HG03571 (cell line): ENCODE measurements at regions not wholly inside any gene's neighbourhood (a gene's known extent, or its start where the extent isn't known, plus 50 kb on each side); places are given as distances from the start of the nearest gene placed in this dataset.
"Not testable (repeated sequence)": the region's sequence is repeated elsewhere in the genome, so short reads cannot be mapped to it uniquely, and the experiment has no call there.

Experiments used
- ATAC-seq: cut with Tn5 transposase; IDR thresholded peaks from one replicate; pipeline ENCODE4 v1.9.1; 2021; ENCODE audit not compliant: unreplicated experiment

DNA sequence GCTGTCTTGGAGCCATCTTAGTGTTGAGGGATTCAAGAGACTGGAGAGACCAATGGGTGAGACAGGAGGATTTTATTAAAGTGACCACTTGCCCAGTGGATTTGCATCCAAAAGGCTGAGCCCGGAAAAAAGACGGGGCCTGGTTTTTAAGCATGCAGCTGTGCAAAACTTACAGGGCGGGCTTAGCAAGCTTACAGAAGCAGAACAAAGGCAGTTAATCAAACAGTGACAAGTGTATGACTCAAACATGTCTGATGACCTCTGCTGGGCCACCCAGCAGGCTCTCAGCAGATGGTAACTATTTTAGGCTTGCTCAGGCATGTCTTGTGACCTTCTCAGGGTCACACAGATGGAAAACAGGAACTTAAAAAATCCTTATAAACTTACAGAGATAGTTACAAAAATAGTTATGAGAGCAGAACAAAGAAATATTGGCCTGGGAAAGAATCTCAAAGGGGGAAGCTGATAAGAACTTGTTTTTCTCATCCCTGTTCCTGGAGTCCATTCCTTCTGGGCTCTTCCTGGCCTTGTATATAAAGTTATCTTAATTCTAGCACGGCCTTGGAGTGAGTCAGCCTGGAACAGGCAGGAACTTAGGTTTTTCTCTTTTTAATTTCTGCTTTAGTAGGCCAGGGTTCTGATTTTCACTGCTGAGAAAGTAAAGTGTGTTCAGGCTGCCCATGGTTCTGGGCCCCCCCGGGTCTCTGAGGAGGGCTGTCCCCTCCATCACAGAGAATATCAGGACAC is 141.3 kb downstream of the CCDC74A start:
- not testable (repeated sequence) for ATAC-seq

DNA sequence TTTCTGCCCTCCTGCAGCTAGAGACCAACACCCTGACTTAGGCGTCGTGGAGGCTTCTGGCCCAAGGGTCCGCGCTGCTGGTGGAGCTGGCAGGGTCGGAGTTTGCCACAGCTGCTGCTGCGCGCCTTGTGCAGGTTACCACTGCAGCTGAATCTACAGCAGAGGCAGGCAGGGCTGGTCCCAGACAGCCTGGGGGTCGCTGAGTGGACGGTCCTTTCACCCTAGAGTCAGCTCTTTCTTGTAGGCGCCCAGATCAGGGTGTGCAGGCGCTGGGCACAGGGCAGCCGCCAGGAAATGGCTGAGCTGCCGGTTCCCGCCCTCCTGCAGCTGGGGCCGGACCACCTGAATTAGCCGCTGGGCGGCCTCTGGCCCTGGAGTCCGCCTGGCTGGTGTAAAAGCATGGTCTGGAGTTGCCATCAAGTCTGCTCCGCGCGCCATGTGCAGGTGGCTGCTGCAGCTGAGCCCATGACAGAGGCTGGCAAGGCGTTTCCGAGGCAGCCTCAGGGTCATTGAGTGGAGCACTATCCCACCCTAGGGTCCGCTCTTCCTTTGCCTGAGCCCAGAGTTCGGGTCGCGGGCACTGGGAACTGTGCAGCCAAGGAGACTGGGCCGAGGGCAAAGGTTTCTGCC is 144.3 kb downstream of the CCDC74A start:
- ATAC-seq, result not testable (repeated sequence)

DNA sequence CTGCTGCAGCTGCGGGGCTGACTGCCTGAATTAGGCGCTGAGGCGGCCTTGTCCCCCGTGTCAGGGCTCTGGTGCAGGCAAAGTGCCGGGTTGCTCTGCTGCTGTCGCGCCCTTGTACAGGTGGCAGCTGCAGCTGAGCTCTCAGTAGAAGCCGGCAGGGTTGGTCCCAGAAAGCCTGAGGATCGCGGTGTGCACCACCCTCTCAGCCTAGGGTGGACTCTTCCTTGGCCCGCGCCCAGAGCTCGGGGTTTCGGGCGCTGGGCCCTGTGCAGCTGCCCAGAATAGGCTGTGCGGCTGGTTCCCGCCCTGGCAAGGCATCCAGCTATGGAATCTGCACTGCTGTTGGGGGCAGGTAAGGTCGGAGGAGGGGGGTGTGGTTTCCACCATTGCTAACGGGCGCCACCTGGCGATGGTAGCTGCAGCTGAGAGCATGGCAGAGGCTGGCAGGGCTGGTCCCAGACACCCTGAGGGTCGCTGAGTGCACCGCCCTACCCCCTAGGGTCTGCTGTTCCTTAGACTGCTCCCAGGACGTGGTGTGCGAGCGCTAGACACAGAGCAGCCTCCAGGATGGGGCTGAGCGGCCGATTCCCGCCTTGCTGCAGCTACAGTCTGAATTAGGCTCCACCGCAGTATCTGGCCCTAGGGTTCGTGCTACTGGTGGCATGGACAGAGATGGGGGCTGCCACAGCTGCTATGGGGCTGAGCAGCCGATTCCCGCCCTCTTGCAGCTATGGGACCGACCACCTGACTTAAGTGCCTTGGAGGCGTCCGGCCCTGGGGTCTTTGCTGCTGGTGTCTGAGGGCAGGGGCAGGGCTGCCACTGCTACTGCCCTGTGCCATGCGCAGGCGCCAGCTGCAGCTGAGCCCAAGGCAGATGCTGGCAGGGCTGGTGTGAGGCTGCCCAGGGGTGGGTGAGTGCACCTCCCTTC is 145.0 kb downstream of the CCDC74A start:
- ATAC-seq, result peak; percentile 82

DNA sequence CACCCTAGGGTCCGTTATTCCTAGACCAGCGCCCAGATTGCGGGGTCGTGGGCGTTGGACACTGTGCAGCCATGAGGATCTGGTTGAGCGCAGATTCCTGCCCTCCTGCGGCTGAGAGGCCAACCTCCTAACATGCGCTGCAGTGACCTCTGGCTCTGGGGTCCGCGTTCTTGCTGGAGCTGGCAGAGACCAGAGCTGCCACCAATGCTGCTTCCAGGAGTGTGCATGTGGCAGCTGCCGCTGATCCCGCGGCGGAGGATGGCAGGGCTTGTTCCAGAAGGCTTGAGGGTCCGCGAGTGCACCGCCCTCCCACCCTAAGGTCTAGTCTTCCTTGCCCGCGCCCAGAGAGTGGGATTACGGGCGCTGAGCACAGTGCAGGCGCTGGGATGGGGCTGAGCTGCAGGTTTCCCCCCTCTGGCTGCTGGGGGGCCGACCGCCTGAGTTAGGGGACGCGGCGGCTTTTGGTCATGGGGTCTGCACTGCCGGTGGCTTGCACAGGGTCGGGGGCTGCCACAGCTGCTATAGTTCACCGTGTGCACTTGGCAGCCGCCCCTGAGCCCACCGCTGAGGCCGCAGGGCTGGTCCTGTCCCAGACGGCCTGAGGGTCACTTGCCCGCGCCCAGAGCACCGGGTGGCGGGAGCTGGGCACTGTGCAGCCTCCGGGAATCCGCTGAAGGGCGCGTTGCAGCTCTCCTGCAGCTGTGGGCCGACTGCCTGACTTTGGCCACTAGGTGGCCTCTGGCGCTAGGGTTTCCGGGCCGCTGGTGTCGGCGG is 145.9 kb downstream of the CCDC74A start:
- ATAC-seq, result peak; percentile 94

DNA sequence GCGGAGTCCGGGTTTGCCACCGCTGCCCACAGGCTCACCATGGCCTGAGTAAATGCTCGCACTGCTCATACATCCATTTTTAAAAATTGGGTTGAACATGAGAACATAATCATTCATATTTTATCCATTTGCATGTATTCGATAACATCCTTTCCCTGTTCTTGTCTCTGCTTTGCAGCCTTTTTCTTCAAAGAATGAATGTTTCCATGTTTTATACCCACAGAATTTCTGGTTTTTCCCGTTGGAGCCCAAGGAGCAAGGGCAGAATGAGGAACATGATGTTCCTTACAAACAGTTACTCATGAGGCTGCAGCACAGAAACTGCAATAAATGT is 146.5 kb downstream of the CCDC74A start:
- no peak for ATAC-seq

DNA sequence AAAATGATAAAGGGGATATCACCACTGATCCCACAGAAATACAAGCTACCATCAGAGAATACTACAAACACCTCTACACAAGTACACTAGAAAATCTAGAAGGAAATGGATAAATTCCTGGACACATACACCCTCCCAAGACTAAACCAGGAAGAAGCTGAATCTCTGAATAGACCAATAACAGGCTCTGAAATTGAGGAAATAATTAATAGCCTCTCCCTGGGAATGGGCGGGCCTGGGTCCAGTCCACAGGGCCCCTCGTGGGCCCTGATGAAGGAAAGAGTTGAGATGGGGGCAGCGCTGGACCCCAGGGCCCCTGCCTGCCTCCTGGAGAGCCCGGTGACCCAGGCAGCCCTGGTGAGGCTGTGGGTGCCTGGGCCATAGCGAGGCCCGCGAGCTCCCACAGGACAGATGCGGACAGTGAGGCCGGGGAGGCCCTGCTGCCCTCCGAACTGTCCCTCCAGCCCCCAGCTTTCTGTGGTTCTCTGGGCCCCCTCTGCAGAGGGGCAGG is 154.0 kb downstream of the CCDC74A start:
- ATAC-seq, result peak; percentile 22

DNA sequence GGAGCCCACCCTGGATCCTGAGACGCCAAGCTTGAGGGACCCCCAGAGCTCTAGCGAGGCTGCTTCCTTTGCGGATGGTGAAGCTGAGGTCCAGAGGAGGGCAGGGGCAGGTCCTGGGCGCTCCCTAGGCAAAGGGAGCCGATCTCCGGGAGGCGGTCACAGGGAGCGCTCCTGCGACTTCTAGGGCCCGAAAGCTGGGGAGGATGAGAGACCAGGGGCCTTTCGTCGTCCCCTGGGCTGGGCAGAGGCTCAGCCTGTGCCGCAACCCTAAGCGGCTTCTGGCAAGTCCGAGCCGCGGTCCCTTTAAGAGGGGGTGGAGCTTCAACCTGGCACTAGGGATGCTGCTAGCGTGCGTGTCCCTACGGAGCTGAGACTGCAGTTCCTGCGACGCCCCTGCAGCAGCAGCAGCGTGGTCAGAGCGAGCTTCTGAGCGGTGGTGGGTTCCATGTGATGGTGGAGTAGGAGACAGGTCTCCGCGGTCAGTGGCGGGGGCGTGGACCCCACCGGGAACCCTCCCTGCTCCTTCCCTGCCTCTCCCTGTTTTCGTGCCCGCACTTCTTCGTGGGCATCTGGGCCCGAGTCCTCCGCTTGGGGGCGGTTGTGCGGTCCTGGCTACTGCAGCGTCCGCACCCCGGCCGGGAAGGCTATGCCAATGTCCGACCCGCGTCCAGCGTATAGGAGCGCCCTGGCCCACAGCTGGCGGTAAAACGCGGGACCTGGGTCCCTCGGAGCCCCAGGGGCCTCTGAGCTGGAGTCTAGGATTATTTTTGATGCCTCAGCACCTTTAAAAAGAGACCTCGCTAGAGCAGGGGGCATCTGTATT is 154.6 kb downstream of the CCDC74A start:
- peak; percentile 100 for ATAC-seq

DNA sequence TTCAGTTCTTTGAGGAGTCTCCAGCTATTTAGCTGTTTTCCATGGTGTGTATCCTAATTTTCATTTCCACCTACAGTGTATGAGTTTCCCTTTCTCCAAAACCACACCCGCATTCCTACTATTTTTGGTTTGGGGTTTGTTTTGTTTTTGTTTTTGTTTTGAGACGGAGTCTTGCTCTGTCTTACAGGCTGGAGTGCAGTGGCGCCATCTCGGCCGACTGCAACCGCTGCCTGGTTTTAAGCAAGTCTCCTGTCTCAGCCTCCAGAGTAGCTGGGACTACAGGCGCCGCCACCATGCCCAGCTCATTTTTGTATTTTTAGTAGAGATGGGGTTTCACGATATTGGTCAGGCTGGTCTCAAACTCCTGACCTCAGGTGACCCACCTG is 155.2 kb downstream of the CCDC74A start:
- not testable (repeated sequence) for ATAC-seq

DNA sequence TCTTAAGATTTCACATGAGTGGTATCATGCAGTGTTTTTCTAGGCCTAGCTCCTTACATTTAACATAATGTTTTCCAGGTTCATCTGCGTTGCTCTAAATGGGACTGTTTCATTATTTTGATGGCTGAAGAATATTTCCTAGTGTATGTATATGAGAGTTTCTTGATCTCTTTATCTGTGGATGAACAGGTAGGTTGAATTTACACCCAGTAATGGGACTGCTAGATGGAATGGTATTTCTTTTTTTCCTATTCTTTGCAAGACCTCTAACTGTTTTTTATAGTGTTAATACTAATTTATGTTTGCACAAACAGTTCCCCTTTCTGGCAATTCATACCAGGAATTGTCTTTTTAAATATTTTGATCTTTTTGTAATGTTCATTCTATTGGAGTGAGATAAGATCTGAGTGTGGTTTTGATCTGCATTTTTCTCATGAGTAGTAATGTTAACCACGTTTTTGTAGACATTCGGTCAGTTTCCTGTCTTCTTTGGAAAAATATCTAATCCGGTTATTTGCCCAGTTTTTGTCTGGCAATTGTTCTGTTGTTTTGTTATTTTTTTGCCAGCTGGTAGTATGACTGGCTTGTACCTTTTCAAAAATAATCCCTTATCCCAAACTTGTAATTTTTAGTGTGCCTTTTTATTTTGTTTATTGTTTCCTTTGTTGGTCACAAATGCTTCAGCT is 157.1 kb downstream of the CCDC74A start:
- not testable (repeated sequence) for ATAC-seq

DNA sequence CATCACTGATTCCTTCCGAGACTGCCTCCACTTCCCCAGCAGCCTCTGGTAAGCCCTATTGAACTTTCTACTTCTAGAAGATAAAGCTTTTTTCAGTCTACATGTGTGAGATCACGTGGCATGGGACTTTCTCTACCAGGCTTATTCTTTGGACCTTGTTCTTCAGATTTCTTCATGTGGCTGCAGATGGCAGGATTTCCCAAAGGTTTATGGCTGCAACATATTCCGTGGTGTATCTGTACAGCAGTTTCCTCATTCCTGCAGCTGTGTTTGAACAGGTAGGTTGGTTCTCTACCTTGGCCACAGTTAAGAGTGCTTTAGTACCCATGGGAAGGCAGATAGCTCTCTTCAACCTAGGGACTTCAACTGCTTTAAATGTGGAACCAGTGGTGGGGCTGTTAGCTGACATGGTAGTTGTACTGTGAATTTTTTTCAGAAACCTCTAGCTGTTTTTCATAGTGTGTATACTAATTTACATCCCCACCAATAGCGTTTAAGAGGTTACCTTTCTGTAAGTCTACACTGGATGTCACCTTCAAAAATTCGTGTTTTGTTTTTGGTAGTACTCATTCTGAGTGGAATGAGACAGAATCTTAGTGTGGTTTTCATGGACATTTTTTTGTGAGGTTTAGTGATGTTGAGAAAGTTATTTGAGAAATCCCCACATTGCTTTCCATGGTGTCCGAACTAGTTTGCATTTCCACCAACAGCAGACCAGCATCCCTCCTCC is 158.6 kb downstream of the CCDC74A start:
- ATAC-seq, result not testable (repeated sequence)

DNA sequence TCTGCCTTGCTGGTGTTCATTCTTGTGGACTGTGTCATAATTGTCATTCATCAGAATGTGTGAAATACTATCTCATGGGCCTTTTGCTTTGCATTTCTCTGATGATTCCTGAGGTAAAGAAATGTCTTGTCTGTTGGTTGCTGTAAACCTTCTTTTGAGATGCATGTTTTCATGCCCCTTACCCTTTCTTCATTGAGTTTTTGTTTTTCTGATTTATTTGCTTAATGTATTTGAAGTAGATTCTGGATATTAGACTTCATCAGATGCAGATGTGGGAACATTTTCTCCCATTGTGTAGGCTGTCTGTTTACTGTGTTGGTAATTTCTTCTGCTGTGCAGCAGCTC is 159.2 kb downstream of the CCDC74A start:
- ATAC-seq, result not testable (repeated sequence)

DNA sequence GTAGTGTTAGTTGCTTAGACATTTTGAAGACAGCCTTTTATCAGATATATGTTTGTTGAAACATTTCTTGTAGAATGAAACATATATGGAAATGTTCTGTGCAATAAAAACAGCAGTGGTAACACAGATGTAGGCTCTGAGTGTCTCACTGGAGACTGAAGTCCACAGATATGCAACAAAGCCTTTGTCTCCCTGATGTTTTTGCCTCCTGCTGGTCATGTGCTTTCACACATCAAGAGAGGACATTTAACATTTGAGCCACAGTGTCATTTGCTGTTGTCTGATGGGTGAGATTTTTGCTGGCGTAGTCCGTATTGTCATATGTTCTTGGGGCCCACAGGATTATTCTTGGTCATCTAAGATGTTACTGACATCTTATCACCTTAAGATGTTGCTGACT is 161.4 kb downstream of the CCDC74A start:
- ATAC-seq, result not testable (repeated sequence)

DNA sequence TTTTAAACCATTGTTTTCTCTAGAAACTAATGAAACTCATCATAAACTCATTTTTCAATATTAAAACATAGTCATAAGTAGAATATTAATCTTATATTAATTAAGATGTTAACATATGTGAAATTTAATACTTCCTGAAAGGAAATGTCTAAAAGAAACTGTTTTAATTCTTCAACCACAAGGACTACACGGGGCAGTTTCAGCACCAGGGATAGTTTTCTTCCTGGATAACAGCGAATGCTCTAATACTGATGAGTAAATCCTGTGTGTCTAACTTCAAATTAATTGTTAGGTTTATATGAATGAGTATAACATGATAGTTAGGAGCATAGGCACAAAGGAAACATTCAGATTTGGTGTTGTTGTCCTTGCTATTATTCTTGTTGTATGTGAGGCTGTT is 183.6 kb downstream of the CCDC74A start:
- not testable (repeated sequence) for ATAC-seq

DNA sequence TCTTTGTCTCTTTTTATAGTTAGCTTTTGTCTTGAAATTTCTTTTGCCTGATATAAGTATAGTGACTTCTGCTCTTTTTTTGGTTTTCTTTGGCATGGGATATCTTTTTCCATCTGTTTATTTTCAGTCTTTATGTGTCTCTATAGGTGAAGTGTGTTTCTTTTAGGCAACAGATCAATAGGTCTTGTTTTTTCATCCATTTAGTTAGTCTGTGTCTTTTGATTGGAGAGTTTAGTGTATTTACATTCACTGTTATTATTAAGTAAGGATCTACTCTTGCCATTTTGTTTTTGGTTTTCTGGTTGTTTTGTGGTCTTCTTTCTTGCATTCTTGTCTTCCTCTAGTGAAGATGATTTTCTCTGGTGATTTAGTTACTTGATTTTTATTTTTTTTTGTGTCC is 190.2 kb downstream of the CCDC74A start:
- not testable (repeated sequence) for ATAC-seq

DNA sequence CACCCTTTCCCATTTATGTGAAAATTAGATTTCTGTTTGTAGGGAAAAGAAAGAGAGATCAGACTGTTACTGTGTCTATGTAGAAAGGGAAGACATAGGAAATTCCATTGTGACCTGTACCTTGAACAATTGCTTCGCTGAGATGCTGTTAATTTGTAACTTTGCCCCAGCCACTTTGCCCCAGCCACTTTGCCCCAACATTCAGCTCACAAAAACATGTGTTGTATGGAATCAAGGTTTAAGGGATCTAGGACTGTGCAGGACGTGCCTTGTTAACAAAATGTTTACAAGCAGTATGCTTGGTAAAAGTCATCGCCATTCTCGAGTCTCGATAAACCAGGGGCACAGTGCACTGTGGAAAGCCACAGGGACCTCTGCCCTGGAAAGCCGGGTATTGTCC is 193.5 kb downstream of the CCDC74A start:
- ATAC-seq, result not testable (repeated sequence)

DNA sequence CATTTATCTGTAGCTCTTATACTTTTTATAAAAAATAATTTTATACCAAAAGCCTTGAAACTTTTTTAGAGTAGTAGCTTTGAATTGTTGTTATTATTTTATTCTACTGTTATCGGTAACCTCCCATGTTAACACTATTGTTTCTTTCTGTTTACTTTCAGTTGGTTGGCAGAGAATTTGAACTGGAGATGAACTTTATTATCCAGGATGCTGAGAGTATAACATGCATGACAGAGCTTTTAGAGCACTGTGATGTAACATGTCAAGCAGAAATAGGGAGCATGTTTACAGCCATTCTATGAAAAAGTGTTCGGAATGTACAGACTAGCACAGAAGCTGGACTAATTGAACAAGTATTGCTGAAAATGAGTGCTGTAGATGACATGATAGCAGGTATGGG is 194.6 kb downstream of the CCDC74A start:
- not testable (repeated sequence) for ATAC-seq

DNA sequence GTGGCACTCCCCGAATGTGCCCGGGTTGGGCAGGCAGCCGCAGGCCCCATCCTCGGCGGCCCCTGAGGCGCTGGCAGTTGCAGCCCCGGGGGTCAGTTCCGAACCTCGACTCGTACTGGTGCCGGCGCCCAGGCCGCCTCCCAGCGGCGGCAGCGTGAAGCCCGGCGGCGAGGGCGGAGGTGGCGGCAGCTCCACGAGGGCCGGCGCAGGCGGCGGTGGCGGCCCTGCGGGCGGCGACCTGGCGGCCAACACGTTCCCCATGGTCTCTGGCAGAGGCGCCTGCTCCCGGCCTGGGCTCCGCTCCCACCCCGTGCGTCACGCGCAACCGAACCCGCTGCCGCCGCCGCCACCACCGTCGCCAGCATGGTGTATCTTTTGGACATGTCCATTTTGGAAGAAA is 196.3 kb downstream of the CCDC74A start:
- ATAC-seq, result no peak

DNA sequence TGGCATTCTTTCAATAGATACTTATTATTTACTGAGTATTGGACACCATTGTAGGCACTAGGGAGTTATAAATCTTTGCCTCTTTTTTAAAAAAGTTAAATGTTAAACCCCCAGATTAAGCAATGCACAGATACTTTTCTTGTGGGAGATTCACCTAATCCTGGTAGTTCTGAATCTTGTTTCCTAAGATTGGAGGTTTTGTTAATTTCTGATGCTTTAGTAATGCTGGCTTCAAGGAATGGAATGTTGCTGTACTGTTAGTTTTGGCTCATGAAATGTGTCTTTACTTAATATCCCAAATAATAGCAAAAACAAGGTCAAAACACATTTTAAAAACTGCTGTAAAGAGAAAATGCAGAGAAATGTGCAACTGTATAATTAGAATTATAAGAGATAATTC is 200.8 kb downstream of the CCDC74A start:
- not testable (repeated sequence) for ATAC-seq

DNA sequence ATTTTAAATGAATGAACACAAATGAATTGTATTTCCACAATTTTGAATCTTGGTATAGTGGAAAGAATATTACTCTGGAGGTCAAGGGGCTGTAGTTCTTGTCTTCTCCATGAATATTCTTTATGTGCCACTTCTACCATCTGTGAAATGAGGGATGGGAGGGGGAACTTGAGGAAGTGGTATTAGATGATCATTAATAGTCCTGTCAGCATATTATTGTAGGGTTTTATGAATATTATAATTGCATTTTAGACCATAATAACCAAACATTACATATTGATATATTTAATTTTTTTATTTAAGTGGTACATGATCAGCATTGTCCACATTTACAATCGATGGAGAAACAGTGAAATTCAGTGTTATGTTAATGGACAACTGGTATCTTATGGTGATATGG is 205.8 kb downstream of the CCDC74A start:
- ATAC-seq, result not testable (repeated sequence)
